ENCODE measurements at regions not wholly inside any gene's neighbourhood (a gene's known extent, or its start where the extent isn't known, plus 50 kb on each side); places are given as distances from the start of the nearest gene placed in this dataset.

DNA sequence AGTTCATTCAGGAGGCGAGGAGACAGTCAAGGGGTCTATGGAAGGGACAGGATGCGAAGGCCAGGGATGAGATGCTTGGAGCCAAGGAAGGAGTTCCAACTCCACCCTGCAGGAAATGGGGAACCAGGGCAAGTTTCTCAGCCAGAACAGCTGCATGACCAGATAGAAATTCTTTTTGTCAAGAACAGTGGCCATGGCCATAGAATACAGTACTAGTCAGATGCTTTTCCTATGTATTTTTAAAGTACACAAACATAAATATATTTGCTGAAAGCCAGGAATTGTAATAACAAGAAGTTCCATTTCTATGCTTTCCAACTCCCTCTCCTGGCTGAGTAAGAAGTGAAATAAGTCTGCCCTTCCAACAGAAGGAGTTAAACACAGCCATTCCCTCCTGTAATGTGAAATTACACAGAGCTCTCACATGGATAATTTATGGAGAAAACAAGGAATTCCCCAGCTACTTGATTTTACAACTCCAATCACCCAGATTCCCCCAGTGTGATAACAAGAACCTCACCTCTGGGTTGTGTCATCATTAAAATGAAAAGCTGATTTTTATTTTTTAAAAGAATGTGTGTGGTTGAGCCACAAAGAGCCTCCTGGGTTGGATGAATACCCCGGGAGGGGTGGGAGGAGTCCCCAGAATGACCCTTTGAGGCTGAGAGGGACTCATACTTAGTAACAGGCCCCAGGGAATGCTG is 124.6 kb upstream of the ARHGEF3 start:
- TF ChIP-seq, protein P1, sequence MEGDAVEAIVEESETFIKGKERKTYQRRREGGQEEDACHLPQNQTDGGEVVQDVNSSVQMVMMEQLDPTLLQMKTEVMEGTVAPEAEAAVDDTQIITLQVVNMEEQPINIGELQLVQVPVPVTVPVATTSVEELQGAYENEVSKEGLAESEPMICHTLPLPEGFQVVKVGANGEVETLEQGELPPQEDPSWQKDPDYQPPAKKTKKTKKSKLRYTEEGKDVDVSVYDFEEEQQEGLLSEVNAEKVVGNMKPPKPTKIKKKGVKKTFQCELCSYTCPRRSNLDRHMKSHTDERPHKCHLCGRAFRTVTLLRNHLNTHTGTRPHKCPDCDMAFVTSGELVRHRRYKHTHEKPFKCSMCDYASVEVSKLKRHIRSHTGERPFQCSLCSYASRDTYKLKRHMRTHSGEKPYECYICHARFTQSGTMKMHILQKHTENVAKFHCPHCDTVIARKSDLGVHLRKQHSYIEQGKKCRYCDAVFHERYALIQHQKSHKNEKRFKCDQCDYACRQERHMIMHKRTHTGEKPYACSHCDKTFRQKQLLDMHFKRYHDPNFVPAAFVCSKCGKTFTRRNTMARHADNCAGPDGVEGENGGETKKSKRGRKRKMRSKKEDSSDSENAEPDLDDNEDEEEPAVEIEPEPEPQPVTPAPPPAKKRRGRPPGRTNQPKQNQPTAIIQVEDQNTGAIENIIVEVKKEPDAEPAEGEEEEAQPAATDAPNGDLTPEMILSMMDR (conservative IDR thresholded peaks at IDR 0.05; ENCODE audit: low read depth, low read length) = no peak
- no peak for TF ChIP-seq POLR2A (IDR thresholded peaks at IDR 0.05; ENCODE audit: low read depth, low read length)
- TF ChIP-seq FOS (IDR thresholded peaks at IDR 0.05; ENCODE audit: low read depth, low read length) = no peak
- TF ChIP-seq MAFK (IDR thresholded peaks at IDR 0.05; ENCODE audit: low read depth, low read length) = no peak
- TF ChIP-seq, protein P2, sequence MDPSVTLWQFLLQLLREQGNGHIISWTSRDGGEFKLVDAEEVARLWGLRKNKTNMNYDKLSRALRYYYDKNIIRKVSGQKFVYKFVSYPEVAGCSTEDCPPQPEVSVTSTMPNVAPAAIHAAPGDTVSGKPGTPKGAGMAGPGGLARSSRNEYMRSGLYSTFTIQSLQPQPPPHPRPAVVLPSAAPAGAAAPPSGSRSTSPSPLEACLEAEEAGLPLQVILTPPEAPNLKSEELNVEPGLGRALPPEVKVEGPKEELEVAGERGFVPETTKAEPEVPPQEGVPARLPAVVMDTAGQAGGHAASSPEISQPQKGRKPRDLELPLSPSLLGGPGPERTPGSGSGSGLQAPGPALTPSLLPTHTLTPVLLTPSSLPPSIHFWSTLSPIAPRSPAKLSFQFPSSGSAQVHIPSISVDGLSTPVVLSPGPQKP (IDR thresholded peaks at IDR 0.05; ENCODE audit: borderline replicate concordance, low read depth, low read length) = no peak
- TF ChIP-seq CHD1 (IDR thresholded peaks at IDR 0.05; ENCODE audit: low read depth, low read length) = no peak
- TF ChIP-seq BHLHE40 (IDR thresholded peaks at IDR 0.05; ENCODE audit: low read depth, low read length) = no peak
- no peak for TF ChIP-seq MXI1 (IDR thresholded peaks at IDR 0.05; ENCODE audit: borderline replicate concordance, low read depth, low read length)
- TF ChIP-seq, protein P3, sequence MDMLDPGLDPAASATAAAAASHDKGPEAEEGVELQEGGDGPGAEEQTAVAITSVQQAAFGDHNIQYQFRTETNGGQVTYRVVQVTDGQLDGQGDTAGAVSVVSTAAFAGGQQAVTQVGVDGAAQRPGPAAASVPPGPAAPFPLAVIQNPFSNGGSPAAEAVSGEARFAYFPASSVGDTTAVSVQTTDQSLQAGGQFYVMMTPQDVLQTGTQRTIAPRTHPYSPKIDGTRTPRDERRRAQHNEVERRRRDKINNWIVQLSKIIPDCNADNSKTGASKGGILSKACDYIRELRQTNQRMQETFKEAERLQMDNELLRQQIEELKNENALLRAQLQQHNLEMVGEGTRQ (IDR thresholded peaks at IDR 0.05; ENCODE audit: low read depth, low read length) = no peak
- TF ChIP-seq MAZ (IDR thresholded peaks at IDR 0.05; ENCODE audit: borderline replicate concordance, low read depth, low read length) = no peak
- no peak for TF ChIP-seq CEBPB (IDR thresholded peaks at IDR 0.05; ENCODE audit: low read depth, low read length)
- no peak for TF ChIP-seq RCOR1 (IDR thresholded peaks at IDR 0.05; ENCODE audit: insufficient replicate concordance, low read length)
- no peak overlapping the region for H3K9ac ChIP-seq (ENCODE audit: low read depth, low read length)

More for the DNA sequence above, 124.6 kb upstream of the ARHGEF3 start:
- Histone ChIP-seq H3K4ac (ENCODE audit: low read depth, low read length) (no peak overlapping the region), H3K23ac (ENCODE audit: low read depth, low read length) (no peak overlapping the region), H3K4me3 (ENCODE audit: insufficient read depth, low read depth, low read length) (no peak overlapping the region), H2BK20ac (ENCODE audit: low read depth, low read length) (no peak overlapping the region), H3K4me2 (ENCODE audit: low read depth, low read length) (no peak overlapping the region), H4K5ac (ENCODE audit: low read depth, low read length) (no peak overlapping the region), H3K79me1 (ENCODE audit: low read depth in 1 of 2, low read length in 2 of 2) (no peaks in the 10 kb centered on the region), H2AFZ (replicated peaks; ENCODE audit: low read length, poor library complexity) (no peak overlapping the region), H3K27ac (ENCODE audit: insufficient read depth, low read length) (no peak overlapping the region), H3K4me1 (ENCODE audit: control insufficient read depth, insufficient read depth, low read length) (peaks cover 3% of the 10 kb centered on the region), H4K8ac (ENCODE audit: low read depth in 2 of 2, low read length in 2 of 2) (no peak overlapping the region), H4K91ac (ENCODE audit: insufficient read depth, low read depth, low read length) (no peak overlapping the region), H3K18ac (ENCODE audit: low read depth, low read length) (no peak overlapping the region), H2BK120ac (ENCODE audit: low read depth, low read length) (no peak overlapping the region), H3K27me3 (ENCODE audit: control insufficient read depth, insufficient read depth, low read length) (no peaks in the 10 kb centered on the region), H3K14ac (replicated peaks; ENCODE audit: low read depth, low read length) (no peak overlapping the region), H2BK15ac (ENCODE audit: low read depth, low read length) (no peak overlapping the region), H3K36me3 (ENCODE audit: control insufficient read depth, insufficient read depth, low read length) (no peaks in the 10 kb centered on the region), H3K56ac (ENCODE audit: extremely low read depth, insufficient read depth, low read length) (no peak overlapping the region), H3K9me3 (ENCODE audit: control insufficient read depth, insufficient read depth, low read length) (no peaks in the 10 kb centered on the region), H2AK5ac (ENCODE audit: low read depth, low read length) (no peak overlapping the region), H2AK9ac (replicated peaks; ENCODE audit: low read depth, low read length, poor library complexity) (no peak overlapping the region), H2BK5ac (ENCODE audit: low read depth, low read length, poor library complexity, severe bottlenecking) (no peak overlapping the region), H4K20me1 (ENCODE audit: insufficient read depth, low read length) (no peaks in the 10 kb centered on the region), H3K9me1 (ENCODE audit: insufficient read depth, low read length) (0 out of 2 replicates have a peak, but pooled peaks cover 8% of the 10 kb centered on the region)
- in situ Hi-C loops (cut with MboI; ENCODE audit: low sequenced_read_pairs) (no loop called here), intact Hi-C loops (cut with micrococcal nuclease) (no loop called here), dilution Hi-C loops (cut with HindIII; ENCODE audit: low sequenced_read_pairs, unreplicated experiment) (no loop called here)
- DNase-seq (peak; percentile 31), ATAC-seq (ENCODE audit: low read depth) (no peak)
- CTCF ChIA-PET = interaction anchor here (0.7 kb wide), 1 partner anchor 11 kb away, joined by 3 read pairs; no protein-coding TSS in a partner anchor
- POLR2A ChIA-PET (ENCODE audit: unreplicated experiment) = no interaction called here
- no TSS peak for BruUV-seq (replicated peaks)
- 58% methylated on average over 2 of the region's 3 CpGs; no CpG with 5 or more reads in 1 of the 2 experiments for WGBS, 2 experiments (ENCODE audit: extremely low coverage in 2 of 2, insufficient read length in 1 of 2)
